ENCODE measurements at regions not wholly inside any gene's neighbourhood (a gene's known extent, or its start where the extent isn't known, plus 50 kb on each side); places are given as distances from the start of the nearest gene placed in this dataset.

- intact Hi-C loops (cut with DNase I) = no loop called here
- H3K27ac ChIP-seq = no peak overlapping the region
- no peaks in the 10 kb centered on the region for H3K4me1 ChIP-seq
- no peak for DNase-seq
- peaks cover 3% of the 10 kb centered on the region for H3K27me3 ChIP-seq (ENCODE audit: low read depth)
- ATAC-seq = no peak
- TF ChIP-seq, protein P1, sequence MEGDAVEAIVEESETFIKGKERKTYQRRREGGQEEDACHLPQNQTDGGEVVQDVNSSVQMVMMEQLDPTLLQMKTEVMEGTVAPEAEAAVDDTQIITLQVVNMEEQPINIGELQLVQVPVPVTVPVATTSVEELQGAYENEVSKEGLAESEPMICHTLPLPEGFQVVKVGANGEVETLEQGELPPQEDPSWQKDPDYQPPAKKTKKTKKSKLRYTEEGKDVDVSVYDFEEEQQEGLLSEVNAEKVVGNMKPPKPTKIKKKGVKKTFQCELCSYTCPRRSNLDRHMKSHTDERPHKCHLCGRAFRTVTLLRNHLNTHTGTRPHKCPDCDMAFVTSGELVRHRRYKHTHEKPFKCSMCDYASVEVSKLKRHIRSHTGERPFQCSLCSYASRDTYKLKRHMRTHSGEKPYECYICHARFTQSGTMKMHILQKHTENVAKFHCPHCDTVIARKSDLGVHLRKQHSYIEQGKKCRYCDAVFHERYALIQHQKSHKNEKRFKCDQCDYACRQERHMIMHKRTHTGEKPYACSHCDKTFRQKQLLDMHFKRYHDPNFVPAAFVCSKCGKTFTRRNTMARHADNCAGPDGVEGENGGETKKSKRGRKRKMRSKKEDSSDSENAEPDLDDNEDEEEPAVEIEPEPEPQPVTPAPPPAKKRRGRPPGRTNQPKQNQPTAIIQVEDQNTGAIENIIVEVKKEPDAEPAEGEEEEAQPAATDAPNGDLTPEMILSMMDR (IDR thresholded peaks at IDR 0.05) = no peak
- no peak overlapping the region for H3K4me3 ChIP-seq
- H3K9me3 ChIP-seq = no peaks in the 10 kb centered on the region
- H3K36me3 ChIP-seq = no peaks in the 10 kb centered on the region
These were observed 195.7 kb downstream of the CTTN start for GRCh38 chr11:70594031-70594430.

DNA sequence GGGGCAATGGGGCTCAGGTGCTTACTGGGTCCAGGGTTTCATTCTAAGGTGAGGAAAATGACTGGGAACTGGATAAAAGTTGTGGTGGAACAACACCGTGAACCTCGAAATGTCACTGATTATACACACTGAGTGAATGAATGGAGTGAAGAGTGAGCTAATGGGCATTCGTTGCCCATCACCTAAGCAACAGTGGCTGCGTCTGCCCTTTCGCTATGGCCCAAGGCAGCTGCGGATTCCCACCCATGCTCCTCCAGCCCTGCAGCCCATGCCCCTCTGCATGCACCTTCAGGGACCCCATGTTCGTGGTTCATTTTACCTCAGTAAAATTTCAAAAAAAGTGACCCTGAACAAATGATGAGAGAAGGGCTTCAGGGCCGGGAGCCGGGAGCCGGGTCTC, 196.3 kb downstream of the CTTN start:
- Histone ChIP-seq H3K27ac (no peak overlapping the region), H3K27me3 (ENCODE audit: low read depth) (peaks cover 3% of the 10 kb centered on the region), H3K4me1 (no peaks in the 10 kb centered on the region), H3K4me3 (no peak overlapping the region), H3K36me3 (no peaks in the 10 kb centered on the region), H3K9me3 (no peaks in the 10 kb centered on the region)
- intact Hi-C loops (cut with DNase I) = no loop called here
- ATAC-seq = no peak
- TF ChIP-seq, protein P1 (IDR thresholded peaks at IDR 0.05) = no peak
- no peak for DNase-seq

- intact Hi-C loops (cut with DNase I) = no loop called here
- H3K9me3 ChIP-seq = no peaks in the 10 kb centered on the region
- peaks cover 3% of the 10 kb centered on the region for H3K27me3 ChIP-seq (ENCODE audit: low read depth)
- ATAC-seq (no peak), DNase-seq (no peak)
- no peak overlapping the region for H3K4me3 ChIP-seq
- no peaks in the 10 kb centered on the region for H3K4me1 ChIP-seq
- no peaks in the 10 kb centered on the region for H3K36me3 ChIP-seq
- TF ChIP-seq, protein P1 (IDR thresholded peaks at IDR 0.05) = no peak
- no peak overlapping the region for H3K27ac ChIP-seq
These were observed 196.7 kb downstream of the CTTN start for GRCh38 chr11:70595016-70595415.

GRCh38 chr11:70595452-70595851, 197.1 kb downstream of the CTTN start:
- H3K27me3 ChIP-seq (ENCODE audit: low read depth) = peaks cover 3% of the 10 kb centered on the region
- intact Hi-C loops (cut with DNase I) = no loop called here

DNA sequence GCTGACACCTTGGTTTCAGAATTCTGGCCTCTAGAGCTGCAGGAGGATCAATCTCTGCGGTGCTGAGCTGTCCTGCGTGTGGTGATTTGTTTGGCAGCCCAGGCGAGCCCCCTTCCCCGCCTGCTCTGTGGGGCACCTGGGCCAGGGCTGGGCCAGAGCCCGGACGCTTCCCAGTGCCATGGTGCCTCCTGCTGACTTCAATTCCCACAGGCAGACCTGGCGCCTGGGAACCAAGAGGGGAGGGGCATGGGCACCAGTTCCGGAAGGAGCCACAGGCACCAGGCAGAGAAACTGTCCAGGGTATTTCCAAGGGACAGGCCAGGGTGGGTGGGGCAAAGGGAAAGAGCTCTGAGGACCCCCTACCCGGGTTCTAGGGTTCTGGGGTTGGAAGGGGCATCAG, 197.8 kb downstream of the CTTN start:
- DNase-seq (no peak), ATAC-seq (peak in 1 of 2 donors; percentile 11)
- peaks cover 3% of the 10 kb centered on the region for H3K27me3 ChIP-seq (ENCODE audit: low read depth)
- TF ChIP-seq, protein P1 (IDR thresholded peaks at IDR 0.05) = no peak
- H3K27ac ChIP-seq = no peak overlapping the region
- no peak overlapping the region for H3K4me3 ChIP-seq
- H3K9me3 ChIP-seq = no peaks in the 10 kb centered on the region
- no peaks in the 10 kb centered on the region for H3K36me3 ChIP-seq
- intact Hi-C loops (cut with DNase I) = no loop called here
- no peaks in the 10 kb centered on the region for H3K4me1 ChIP-seq

More at GRCh38 chr11:70595452-70595851, 197.1 kb downstream of the CTTN start:
- TF ChIP-seq, protein P1 (IDR thresholded peaks at IDR 0.05) = no peak
- H3K9me3 ChIP-seq = no peaks in the 10 kb centered on the region
- ATAC-seq (no peak), DNase-seq (no peak)
- no peaks in the 10 kb centered on the region for H3K36me3 ChIP-seq
- H3K4me1 ChIP-seq = no peaks in the 10 kb centered on the region
- H3K4me3 ChIP-seq = no peak overlapping the region
- no peak overlapping the region for H3K27ac ChIP-seq

All from lower lobe of right lung (tissue), 2 donors.